GM21619 (cell line): ENCODE measurements at regions not wholly inside any gene's neighbourhood (a gene's known extent, or its start where the extent isn't known, plus 50 kb on each side); places are given as distances from the start of the nearest gene placed in this dataset.
"Not testable (repeated sequence)": the region's sequence is repeated elsewhere in the genome, so short reads cannot be mapped to it uniquely, and the experiment has no call there.

Source experiments
- ATAC-seq: cut with Tn5 transposase; IDR thresholded peaks from one replicate; pipeline ENCODE4 v1.9.1; 2021; ENCODE audit not compliant: unreplicated experiment

DNA sequence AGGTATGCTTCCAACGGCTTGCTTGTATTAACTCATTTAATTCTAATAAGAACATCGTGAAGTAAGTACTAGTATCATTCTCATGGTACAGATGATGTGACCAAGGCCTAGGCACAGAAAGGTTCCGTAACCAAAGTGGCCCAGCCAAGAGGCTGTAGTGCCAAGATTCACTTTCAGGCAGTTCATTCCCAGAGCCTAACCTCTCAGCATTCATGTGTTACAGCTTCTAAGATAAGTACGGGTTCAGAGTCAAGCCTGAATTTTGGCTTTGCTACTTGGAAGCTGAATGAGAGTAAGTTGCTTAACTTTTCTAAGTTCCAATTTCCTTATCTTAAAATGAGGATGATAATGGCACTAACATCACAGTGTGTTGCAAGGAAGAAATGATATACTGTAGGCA, 379.9 kb downstream of the AEBP2 start:
- ATAC-seq = no peak

DNA sequence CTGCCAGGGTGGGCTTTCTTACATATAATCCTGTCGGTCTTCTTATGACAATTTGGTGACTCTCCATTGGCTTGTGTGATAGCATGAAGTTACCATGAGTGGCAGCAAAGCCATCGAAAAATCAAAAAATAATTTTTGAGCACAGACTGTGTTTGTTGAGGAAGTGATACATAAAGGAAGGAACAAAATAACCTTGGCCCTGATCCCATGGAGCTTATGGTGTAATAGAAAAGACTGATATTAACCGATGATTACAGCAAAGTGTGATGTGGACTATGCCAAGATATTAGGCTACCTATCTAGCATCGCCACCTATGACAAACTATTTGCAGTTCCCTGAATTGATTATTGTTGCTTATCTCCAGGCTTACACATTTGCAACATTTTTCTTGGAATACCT, 383.2 kb downstream of the AEBP2 start:
- no peak for ATAC-seq

DNA sequence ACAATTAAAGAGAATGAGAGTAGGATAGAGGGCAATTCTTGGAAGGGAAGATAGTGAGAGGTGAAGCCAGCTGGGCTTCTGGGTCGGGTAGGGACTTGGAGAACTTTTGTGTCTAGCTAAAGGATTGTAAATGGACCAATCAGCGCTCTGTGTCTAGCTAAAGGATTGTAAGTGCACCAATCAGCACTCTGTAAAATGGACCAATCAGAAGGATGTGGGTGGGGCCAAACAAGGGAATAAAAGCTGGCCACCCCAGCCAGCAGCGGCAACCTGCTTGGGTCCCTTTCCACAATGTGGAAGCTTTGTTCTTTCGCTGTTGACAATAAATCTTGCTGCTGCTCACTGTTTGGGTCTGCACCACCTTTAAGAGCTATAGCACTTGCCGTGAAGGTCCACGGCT, 384.0 kb downstream of the AEBP2 start:
- ATAC-seq = not testable (repeated sequence)

DNA sequence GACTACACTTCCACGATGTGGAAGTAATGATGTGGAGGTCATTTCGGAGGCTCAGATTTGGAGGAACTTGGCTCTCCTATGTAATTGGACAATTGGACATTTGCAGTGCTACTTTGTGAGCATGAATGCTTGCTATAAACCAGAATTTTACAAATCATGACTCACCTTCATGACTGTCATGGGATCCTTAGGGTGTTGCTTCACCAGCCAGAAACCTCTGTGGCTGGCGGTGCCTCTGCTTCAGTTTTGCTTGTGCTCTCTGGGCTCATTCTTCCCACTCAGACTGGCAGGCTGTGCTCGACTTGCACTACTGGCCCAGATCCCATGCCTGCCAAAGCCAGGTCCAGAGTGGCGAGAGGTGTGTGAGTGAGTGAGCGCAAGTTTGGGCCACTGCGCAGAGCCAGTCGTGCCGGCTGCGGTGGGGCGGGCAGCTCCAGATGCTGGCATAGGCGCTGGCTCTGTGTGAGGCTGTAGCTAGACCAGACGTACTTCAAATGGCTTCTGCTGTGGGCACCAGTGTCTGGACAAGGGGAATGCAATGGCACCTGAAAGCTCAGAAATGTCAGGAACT, 387.8 kb downstream of the AEBP2 start:
- ATAC-seq = no peak

DNA sequence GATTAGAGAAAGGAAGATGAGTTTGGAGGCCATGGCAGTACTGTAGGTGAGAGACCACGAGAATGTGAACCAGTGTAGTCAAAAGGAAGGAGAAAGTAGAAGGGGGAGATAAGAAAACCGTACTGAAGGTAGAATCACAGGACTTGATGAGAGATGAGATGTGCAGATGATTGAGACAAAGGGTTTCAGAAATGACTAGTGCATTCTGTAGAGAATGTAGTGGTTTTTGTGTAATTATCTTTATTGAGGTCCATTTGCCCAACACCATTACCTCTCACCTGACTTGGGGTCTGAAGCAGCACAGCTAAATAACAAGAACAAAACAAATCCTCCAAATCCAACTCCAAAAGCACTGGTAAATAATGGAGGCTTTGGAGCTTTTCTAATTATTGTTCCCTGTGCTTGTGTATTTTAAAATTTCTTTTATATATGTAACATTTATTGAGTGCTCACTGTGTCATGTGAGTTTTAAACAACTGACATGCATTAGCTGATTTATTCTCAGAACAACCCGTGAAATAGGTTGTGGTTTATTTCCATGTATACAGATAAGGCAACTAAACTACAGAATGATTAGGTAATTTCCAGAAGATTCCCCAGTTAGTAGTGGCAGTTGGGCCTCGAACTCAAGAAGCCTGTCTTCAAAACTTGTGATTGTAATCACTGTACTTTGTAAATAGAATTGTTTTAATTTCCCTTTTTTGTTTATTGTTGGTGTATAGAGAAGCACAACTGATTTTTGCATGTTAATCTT, 390.0 kb downstream of the AEBP2 start:
- ATAC-seq = no peak

DNA sequence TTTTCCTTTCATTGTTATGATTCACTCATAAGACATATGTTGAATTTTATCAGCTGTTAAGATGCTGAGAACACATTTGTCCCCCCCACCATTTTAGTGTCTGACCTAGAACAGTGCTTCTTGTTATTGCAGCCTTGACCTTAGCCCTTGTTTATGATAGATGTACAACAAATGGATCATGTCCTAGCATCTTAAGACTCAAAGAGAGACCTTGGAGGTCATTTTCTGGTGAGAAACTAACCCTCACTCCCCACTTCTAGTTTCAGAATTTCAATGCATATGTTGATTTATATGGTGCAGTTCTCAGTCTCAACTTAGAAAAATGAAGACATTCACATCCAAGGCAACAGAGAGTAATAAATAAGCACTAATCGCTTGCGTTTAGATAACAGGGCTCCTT, 391.2 kb downstream of the AEBP2 start:
- ATAC-seq = no peak

DNA sequence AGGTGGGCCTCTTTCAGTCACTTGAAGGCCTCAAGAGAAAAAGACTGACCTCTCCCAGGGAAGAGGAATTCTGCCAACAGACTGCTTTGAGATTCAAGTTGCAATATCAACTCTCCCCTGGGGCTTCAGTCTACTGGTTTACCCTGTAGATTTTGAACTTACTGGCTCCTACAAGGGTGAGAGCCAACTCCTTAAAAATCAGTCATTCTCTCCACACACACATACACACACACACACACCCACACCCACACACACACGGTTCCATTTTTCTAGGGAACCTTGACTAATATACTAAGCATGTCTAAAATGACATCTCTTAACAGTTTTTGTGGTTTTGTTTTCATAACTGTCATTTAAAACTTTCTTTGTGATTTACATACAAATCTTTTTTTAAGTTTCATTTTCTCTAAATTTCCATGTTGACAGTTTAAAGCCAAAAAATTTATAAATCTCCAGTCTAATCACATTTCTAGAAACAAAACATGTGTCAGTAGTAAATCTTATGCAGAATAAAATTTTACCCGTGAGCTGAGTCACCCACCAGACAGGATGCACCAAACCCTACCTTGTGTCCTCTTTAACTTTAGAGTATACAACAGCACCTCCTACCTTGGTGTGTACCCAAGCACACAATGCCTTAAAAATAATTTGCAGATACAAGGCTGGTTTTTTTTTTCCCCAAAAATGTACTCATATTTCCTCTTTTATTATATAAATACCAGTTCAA, 394.6 kb downstream of the AEBP2 start:
- no peak for ATAC-seq

DNA sequence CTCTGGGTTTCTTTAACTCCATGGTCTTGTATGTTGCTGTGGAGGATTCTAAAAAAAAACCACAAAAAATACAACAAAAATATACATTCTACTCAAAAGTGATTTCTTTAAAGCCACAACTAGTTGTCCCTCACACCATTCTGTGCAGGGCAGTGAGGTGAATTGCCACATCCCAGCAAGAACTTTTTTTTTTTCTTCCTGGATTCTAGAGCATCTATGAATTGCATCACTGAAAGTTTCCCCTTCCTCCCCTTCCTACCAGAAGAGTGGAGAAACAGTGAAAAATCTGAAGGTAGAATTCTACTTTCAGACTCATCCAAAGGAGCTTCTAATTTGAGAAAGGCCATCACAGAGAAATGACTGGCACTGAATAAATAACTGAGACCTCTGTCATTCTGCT, 395.3 kb downstream of the AEBP2 start:
- no peak for ATAC-seq

DNA sequence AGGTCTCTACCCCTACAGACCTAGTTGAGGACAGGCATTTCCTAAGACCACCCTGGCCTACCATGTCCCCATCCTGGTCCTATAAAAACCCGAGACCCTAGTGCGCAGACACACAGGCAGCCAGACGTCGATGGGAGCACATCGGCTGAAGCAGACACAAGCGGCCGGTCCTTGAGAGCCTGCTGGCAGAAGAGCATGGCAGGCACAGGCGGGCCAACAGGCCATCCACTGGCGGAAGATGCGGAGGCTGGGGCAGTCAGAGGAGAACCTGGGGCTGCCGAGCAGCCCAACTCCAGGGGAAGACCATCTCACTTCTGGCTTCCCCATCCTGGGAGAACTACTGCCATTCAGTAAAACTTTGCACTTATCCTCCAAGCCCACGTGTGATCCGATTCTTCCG, 396.8 kb downstream of the AEBP2 start:
- no peak for ATAC-seq

DNA sequence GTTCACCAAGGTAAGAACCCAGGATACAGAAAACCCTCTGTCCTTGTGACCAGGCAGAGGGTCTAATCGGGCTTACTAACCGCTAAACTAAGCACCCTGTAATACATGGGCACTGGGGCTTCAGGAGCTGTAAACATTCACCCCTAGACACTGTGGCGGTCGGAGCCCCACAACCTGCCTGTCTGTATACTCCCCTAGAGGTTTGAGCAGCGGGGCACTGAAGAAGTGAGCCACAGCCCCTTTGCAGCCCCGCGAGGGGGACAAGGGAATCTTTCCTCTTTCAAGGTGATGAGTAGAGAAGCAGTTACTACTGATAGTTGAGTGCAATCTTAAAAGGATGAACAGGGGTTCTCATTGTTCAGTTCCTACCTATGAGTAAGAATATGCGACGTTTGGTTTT, 397.2 kb downstream of the AEBP2 start:
- ATAC-seq = no peak

DNA sequence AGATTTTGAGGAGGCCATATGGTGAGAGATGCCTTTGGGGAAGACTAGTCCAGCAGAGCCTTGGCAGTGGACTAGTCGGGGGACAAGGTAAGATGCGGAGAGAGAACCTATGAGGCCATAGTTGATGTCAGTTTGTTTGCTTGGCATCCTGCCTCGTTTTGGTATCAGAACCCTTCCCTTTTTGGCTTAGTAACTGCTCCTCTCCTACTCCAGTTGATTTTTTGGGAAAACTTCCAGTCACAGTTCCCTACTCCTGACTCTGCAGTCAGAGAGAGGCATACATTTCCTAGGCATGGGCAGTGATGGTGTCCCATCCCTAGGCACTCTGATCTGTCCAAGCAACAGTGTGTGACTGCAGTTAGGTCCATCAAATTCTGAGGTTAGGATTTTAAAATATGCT, 398.3 kb downstream of the AEBP2 start:
- no peak for ATAC-seq

DNA sequence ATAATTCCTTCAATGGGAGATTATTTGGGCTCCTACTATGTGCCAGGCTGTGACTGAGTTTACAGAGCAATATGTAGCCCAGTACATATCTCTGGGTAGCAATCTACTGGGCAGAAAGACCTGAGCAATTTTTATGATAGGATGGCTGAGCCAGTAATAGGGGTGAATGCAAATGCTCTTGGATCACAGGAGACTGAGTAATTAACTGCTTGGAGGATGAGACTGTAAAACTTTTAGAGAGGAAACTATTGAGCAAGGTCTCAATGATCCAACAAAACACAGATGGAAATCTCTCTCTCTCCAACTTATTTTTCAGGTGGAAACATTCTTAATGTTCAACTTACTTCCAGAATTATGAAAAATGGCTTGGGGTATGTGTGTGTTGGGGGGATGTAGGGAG, 402.2 kb downstream of the AEBP2 start:
- ATAC-seq = no peak

DNA sequence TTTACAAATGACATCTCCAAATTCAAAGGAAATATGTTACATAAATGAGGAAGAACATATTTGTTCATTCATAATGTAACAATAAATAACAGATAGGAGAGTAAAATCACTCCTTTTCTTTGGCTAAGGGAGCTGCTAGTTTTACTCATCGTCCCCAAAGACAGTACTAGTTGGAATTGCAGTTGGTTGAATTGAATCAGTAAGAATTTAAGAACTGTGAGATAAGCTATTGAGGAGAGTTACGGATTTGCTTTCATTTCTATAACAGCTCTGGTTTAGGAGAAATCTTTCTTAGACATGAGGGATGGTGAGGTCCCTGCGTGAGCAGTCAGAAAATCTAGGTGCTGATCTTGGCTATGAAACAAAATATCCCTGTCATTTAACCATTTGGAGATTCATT, 402.8 kb downstream of the AEBP2 start:
- ATAC-seq = no peak

DNA sequence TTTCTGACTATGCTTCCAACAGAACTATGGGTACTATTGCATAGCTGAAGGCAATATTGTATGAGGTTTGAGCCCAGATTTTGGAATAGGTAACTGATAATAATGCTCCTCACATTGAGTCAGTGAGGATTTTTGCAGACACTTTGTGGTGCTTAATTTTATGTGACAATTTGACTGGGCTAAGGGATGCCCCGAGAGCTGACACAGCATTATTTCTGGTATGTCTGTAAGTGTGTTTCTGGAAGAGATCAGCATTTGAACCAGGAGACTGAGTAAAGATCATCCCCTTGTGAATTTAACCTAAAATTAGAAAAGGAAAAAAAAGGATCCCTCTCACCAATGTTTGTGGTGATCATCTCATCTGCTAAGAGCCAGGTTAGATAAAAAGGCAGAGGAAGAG, 404.9 kb downstream of the AEBP2 start:
- no peak for ATAC-seq

DNA sequence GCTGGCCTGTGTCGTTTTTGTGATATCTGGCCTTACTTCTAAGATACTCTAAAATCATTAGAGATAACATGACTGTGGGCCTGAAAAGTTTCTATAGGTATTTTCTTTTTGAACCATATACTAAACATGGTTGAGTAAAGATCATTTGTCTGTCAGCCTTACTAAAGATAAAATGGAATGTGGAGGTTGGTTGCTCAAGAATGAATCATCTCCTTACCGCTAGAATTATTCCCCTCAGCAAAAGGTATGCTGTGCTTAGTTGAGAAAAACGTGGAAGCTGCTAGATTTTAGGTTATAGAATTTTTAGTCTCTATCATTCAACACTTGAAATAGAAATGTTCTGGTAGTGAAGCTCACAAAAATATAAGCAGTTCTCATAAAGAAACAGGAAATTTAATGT, 407.3 kb downstream of the AEBP2 start:
- no peak for ATAC-seq

DNA sequence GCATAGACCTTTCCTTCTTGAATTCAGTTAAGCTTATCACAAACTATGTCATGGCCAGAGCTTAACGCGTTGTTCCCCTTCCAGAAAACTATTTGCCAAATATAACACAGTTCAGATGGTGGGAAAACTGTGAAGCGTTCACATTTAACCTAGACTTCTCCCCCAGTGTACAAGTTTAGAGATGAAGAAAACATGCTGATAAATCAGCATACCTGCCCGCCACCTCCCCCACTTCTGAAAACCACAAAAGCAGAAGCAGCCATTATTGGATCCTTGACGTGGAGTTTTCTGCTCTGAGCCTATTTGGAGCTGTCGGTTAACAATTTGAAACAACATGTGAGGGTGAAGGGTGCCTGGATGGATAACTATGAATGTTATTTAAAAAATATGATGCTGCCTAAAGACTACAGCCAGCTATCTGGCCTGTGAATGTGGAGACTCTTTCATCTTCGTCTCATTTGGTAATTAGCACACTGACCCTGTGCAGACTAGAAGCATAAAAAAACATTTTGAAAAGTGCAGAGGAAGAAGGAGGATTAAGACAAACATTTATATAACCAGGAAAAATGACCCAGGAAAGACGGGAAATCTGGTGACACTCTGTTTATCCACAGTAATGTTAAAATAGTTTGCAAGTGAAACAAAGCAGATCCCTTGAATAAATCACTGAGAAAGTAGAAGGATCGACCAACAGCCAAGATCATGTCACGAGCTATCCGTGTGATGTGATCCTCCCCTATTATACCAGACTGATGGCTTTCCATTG, 408.2 kb downstream of the AEBP2 start:
- no peak for ATAC-seq

DNA sequence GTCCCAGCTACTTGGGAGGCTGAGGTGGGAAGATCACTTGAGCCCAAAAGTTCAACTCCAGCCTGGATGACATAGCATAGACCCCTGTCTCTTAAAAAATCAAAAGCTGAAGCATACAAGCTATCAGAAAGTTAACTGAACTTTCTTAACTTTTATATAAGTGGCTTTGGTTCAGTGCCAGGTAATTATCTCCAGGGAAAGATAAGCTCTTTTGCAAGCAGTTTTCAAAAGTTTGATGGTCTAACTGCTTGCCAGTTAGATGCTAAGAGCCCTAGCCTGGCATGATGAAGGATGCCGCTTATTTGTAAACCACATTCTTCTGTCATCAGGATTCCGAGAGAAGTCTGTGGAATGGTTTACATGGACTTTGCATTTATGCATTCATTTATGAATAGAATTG, 409.1 kb downstream of the AEBP2 start:
- no peak for ATAC-seq

DNA sequence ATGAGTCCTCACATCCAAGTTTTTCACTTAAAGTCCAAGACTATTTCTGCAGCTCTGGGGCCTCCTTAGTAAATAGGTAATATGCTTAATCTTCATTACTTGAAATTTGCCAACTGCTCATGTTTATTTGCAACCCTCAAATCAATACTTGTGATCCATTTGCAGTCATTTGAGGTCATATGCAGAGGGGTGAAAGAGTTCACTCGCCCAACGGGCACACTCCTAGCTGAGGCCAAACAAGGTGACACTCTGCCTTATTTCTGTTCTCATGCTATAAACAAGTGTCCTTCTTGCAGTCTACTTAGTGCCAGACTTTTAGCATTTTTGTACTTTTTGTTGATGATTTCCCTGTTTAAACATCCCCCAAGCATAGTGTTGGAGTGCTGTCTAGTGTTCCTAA, 409.9 kb downstream of the AEBP2 start:
- no peak for ATAC-seq

DNA sequence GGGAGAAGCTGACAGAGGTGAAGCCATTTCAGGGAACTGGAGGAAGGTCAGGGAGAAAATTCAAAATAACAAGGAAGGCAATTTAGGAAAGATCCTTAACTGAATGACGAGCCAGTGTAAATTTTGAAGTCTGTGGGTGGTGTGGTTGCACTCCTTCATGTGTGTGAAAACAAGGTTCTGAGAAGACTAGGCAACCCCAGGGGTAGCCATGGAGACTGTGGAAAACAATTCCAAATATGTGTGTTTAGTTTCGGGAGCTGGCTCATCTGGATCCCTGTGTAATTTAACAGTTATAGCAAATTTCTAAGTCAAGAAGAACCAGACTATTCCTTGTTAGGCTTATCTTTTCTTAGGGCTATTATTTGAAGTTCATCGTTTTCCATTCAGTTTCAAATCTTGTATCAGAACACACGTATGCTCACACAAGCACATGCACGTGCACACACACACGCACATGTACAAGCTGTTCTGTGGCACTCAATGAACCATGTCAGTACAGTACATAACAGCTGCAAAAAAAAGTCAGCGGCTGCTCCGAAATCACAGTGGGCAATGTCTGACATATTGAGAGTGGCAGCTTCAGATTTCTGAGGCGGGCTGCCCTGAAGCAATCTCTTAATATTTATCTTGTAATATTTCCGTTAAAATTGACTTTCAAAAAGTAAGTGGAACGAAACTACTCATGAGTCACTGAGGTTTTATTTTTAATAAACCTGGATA, 411.2 kb downstream of the AEBP2 start:
- no peak for ATAC-seq

DNA sequence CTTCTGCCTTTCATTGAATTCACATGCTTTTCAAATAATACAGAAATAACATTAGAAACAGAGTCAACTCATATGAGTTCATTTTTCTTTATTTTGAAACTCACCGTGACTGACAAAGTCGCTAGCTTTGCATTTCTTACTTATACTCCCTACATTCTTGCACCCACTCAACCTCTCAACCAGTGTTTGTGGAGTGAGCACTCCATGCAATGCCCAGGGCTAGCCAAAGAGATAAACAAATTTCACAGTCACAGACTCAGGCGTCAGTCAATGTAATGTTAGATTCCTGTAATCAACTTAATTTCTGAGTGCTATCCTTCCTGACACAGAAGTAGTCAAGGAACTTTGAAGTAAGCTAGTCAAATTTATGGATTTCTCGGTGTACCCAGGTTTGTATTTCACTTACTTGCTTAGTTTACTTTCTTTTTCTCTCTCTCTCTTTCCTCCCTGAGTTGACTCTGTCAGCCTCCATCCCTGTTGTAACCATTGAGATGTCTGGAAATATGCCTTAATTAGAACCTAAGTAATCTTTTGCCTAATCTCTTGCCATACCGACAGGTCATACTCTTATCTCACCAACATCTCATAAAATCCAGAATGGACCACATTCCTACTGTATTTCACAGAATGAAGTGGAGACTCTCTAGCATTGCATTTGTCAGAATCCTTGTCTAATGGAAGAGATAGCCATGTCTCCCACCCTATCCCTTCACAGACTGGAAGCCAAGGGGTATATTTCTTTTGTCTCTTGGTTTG, 413.0 kb downstream of the AEBP2 start:
- no peak for ATAC-seq
